Endothelial cell of umbilical vein (primary cell): ENCODE measurements at regions not wholly inside any gene's neighbourhood (a gene's known extent, or its start where the extent isn't known, plus 50 kb on each side); places are given as distances from the start of the nearest gene placed in this dataset.

Experiments
- BruUV-seq: library from RNA; stranded (reverse); fragments of 400-500 nt; replicated peaks from 2 replicates; lab custom pipeline; 2021; lab: Mats Ljungman, UMichigan
- CTCF ChIA-PET: fragments of 300-600, 350-600 bp; sonication (Branson Sonifier 250); formaldehyde crosslinking; loops from one replicate; lab custom pipeline; 2021; ENCODE audit warnings: antibody characterized with exemption, inconsistent platforms; lab: Charles Lee
- POLR2A ChIA-PET: fragments of 300-600, 350-600 bp; sonication (Branson Sonifier 250); formaldehyde crosslinking; loops from one replicate; lab custom pipeline; 2021; ENCODE audit warnings: antibody characterized with exemption, inconsistent platforms; lab: Charles Lee
- DNase-seq: peaks from one replicate; pipeline ENCODE4 v3.0.0-alpha.2; 2011; ENCODE audit warnings: low read depth, low spot score
- FAIRE-seq: peaks from 2 replicates; lab custom pipeline; 2011; peaks lifted over from hg19 to GRCh38; lab: Jason Lieb, UNC
- H2AFZ ChIP-seq: 2 replicates; pipeline ENCODE4 v1.6.0; 2012; ENCODE audit warnings: low read depth, low read length, control low read depth, inconsistent platforms
- H3K27ac ChIP-seq: 2 replicates; pipeline ENCODE4 v1.5.1; 2011; ENCODE audit warnings: low read depth, mild to moderate bottlenecking, control low read depth, low read length, moderate library complexity; ENCODE audit not compliant: insufficient read depth
- H3K27me3 ChIP-seq, 2 experiments: 2 replicates each; pipeline versions ENCODE4 v1.6.0 to v1.6.1; 2011; ENCODE audit warnings: low read length in 2 of 2, mixed read lengths in 1 of 2; ENCODE audit not compliant: control insufficient read depth in 2 of 2, insufficient read depth in 2 of 2
- H3K36me3 ChIP-seq, 2 experiments: 2 replicates in 1 of 2; 3 replicates in 1 of 2; pipeline ENCODE4 v1.5.1; 2011; ENCODE audit warnings: low read length in 2 of 2, mild to moderate bottlenecking in 1 of 2, moderate library complexity in 1 of 2; ENCODE audit not compliant: control insufficient read depth in 2 of 2, insufficient read depth in 2 of 2; ENCODE audit errors: extremely low read depth in 1 of 2
- H3K4me1 ChIP-seq: 3 replicates; pipeline ENCODE4 v1.5.1; 2011; ENCODE audit warnings: mild to moderate bottlenecking, low read length; ENCODE audit not compliant: control insufficient read depth, insufficient read depth; ENCODE audit errors: extremely low read depth
- H3K4me2 ChIP-seq: 2 replicates; pipeline ENCODE4 v1.6.1; 2011; ENCODE audit warnings: low read length, control low read depth, mixed read lengths; ENCODE audit not compliant: insufficient read depth
- H3K4me3 ChIP-seq, 3 experiments: fragments of 200-600 bp in 1 of 3; sonication (generic), shearing (Covaris generic) in 1 of 3; replicated peaks in 1 of 3; 2 replicates each; pipeline ENCODE4 v1.5.1; 2011 to 2016; ENCODE audit warnings: control low read depth in 3 of 3, low read length in 3 of 3, mild to moderate bottlenecking in 2 of 3, inconsistent platforms in 1 of 3, low read depth in 1 of 3, moderate library complexity in 1 of 3; ENCODE audit not compliant: insufficient read depth in 1 of 3
- H3K79me2 ChIP-seq: 2 replicates; pipeline ENCODE4 v1.6.0; 2012; ENCODE audit warnings: low read length, inconsistent platforms; ENCODE audit not compliant: control insufficient read depth, insufficient read depth
- H3K9ac ChIP-seq: replicated peaks from 2 replicates; pipeline ENCODE3; 2011; ENCODE audit warnings: low read length, control low read depth; ENCODE audit not compliant: insufficient read depth; ENCODE audit errors: extremely low read depth
- H3K9me1 ChIP-seq: replicated peaks from 3 replicates; pipeline ENCODE4 v1.6.0; 2011; ENCODE audit warnings: mild to moderate bottlenecking, low read length; ENCODE audit not compliant: control insufficient read depth, insufficient read depth; ENCODE audit errors: extremely low read depth
- H3K9me3 ChIP-seq: replicated peaks from 2 replicates; pipeline ENCODE4 v1.5.1; 2012; ENCODE audit warnings: low read length, inconsistent platforms; ENCODE audit not compliant: control insufficient read depth, insufficient read depth
- H4K20me1 ChIP-seq: replicated peaks from 2 replicates; pipeline ENCODE3; 2011; ENCODE audit warnings: mild to moderate bottlenecking, low read length; ENCODE audit not compliant: control insufficient read depth, insufficient read depth; ENCODE audit errors: extremely low read depth
- CTCF ChIP-seq, 2 donors: IDR thresholded peaks; 1 replicate in 1 of 2; 2 replicates in 1 of 2; pipeline ENCODE4 v1.5.1; 2011; ENCODE audit warnings: low read length in 2 of 2, mild to moderate bottlenecking in 2 of 2, moderate library complexity in 2 of 2, control low read depth in 1 of 2, inconsistent platforms in 1 of 2, low read depth in 1 of 2; ENCODE audit not compliant: insufficient read depth in 1 of 2; ENCODE audit errors: extremely low read depth in 1 of 2
- EZH2 ChIP-seq: IDR thresholded peaks from 2 replicates; pipeline ENCODE4 v1.6.1; 2012; ENCODE audit warnings: borderline replicate concordance, low read depth, mild to moderate bottlenecking, moderate library complexity, low read length, inconsistent platforms; ENCODE audit not compliant: severe bottlenecking
- FOS ChIP-seq: IDR thresholded peaks from 2 replicates; pipeline ENCODE4 v1.6.1; 2011; ENCODE audit warnings: mild to moderate bottlenecking, low read length, moderate library complexity, borderline replicate concordance; ENCODE audit not compliant: insufficient read depth
- GATA2 ChIP-seq: IDR thresholded peaks from 2 replicates; pipeline ENCODE4 v1.7.0; 2011; ENCODE audit warnings: low read depth, mild to moderate bottlenecking, moderate library complexity, mixed read lengths, low read length; ENCODE audit not compliant: insufficient read length, insufficient read depth
- JUN ChIP-seq: IDR thresholded peaks from 2 replicates; pipeline ENCODE4 v1.6.1; 2011; ENCODE audit warnings: borderline replicate concordance, low read depth; ENCODE audit not compliant: insufficient read length, insufficient read depth
- MAX ChIP-seq: IDR thresholded peaks from 2 replicates; pipeline ENCODE4 v1.6.1; 2011; ENCODE audit not compliant: insufficient read depth, insufficient read length
- MYC ChIP-seq: IDR thresholded peaks from one replicate; pipeline ENCODE4 v1.6.1; 2011; ENCODE audit warnings: mild to moderate bottlenecking, low read depth, low read length
- POLR2AphosphoS5 ChIP-seq: IDR thresholded peaks from 2 replicates; pipeline ENCODE4 v1.6.1; 2012; ENCODE audit warnings: low read depth, mild to moderate bottlenecking, control low read depth, low read length, moderate library complexity; ENCODE audit not compliant: insufficient read depth
- dilution Hi-C: fragments of 300-500 bp; cut with MboI; formaldehyde crosslinking; loops from one replicate; pipeline ENCODE4 v1.15.0; 2019; ENCODE audit warnings: low sequenced_read_pairs; ENCODE audit not compliant: extremely low pct_ligation_motif_present
- intact Hi-C: fragments of 100-400 bp; cut with micrococcal nuclease; formaldehyde crosslinking; loops from one replicate; pipeline ENCODE4 v1.10.0; 2022

GRCh38 chr1:67892476-67893125 lies 59.3 kb upstream of the GNG12 start:
- no peak overlapping the region for H3K4me2 ChIP-seq
- no peaks in the 10 kb centered on the region for H3K79me2 ChIP-seq
- H3K27ac ChIP-seq = no peak overlapping the region
- no peaks in the 10 kb centered on the region for H3K9me1 ChIP-seq
- no peaks in the 10 kb centered on the region for H3K27me3 ChIP-seq
- TF ChIP-seq GATA2 (no peak), CTCF (IDR thresholded peaks at IDR 0.05; ENCODE audit: extremely low read depth in 1 of 2, insufficient read depth in 1 of 2, low read depth in 1 of 2, low read length in 2 of 2) (no peak), EZH2 (no peak), MAX (no peak), POLR2AphosphoS5 (no peak), FOS (peak; percentile 34), MYC (no peak), JUN (no peak)
- H3K4me3 ChIP-seq = no peak overlapping the region
- H3K9ac ChIP-seq = no peak overlapping the region
- intact Hi-C loops (loop anchor here (10.0 kb wide), 2 partner anchors 282 to 602 kb away; partner anchors contain the start of gene DEPDC1), dilution Hi-C loops (no loop called here)
- peaks cover 41% of the 10 kb centered on the region for H3K4me1 ChIP-seq
- BruUV-seq = no TSS peak
- DNase-seq (peak; percentile 36), FAIRE-seq (no peak)
- no peaks in the 10 kb centered on the region for H3K9me3 ChIP-seq
- POLR2A ChIA-PET = no interaction called here
- CTCF ChIA-PET = no interaction called here
- H4K20me1 ChIP-seq = no peaks in the 10 kb centered on the region
- H3K36me3 ChIP-seq = no peaks in the 10 kb centered on the region
- no peak overlapping the region for H2AFZ ChIP-seq
